ENCODE measurements at regions not wholly inside any gene's neighbourhood (a gene's known extent, or its start where the extent isn't known, plus 50 kb on each side); places are given as distances from the start of the nearest gene placed in this dataset.

DNA sequence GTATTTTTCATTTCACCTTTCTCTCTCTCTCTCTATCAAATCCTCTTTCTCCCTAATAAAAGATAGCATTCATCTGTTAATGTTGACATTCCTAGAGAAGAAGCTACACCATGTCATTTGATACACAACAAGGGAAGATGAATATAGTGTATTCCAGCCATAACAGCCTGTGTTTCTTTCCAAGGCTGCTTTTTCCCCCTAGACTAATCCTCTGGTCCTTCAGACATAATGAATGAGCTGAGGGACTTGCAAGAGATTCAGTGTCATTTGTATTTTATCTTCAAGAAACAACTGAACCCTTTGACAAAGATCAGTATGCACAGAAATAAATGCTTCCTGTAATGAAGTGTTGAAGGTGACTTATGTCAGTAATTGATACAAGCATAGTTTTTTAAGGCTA is 284.0 kb upstream of the NXPH2 start:
- no peak for TF ChIP-seq GATA3 (IDR thresholded peaks at IDR 0.05; ENCODE audit: low read depth, low read length)
- TF ChIP-seq GATA2 (IDR thresholded peaks at IDR 0.05; ENCODE audit: low read depth, low read length) = no peak

GRCh38 chr2:139059617-139060016 is 279.4 kb upstream of the NXPH2 start:
- TF ChIP-seq GATA3 (IDR thresholded peaks at IDR 0.05; ENCODE audit: low read depth, low read length) (no peak), GATA2 (IDR thresholded peaks at IDR 0.05; ENCODE audit: low read depth, low read length) (no peak)

DNA sequence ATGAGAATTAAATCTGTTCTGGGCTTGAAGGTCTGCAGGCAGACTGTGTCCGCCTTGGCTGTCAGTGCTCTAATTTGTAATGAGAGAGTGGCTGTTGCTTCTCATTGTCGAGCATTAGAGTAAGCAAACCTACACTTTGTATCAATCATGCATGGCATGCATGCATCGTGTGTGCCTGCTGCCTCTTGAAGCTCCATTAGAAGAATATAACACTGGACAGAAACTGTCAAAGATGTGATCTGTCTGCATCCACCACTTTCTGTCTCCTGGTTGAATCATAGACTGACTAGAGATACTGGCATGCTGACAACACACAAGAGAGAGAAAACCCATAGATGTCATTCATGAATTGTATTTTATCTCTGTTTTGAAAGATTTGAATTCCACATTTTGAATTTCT is 275.0 kb upstream of the NXPH2 start:
- TF ChIP-seq GATA2 (IDR thresholded peaks at IDR 0.05; ENCODE audit: low read depth, low read length) = peak; percentile 23; the same call in 1 of the 2 replicates
- no peak for TF ChIP-seq GATA3 (IDR thresholded peaks at IDR 0.05; ENCODE audit: low read depth, low read length)

GRCh38 chr2:139048017-139048416 is 267.8 kb upstream of the NXPH2 start:
- TF ChIP-seq GATA2 (IDR thresholded peaks at IDR 0.05; ENCODE audit: low read depth, low read length) = no peak
- TF ChIP-seq GATA3 (IDR thresholded peaks at IDR 0.05; ENCODE audit: low read depth, low read length) = no peak

DNA sequence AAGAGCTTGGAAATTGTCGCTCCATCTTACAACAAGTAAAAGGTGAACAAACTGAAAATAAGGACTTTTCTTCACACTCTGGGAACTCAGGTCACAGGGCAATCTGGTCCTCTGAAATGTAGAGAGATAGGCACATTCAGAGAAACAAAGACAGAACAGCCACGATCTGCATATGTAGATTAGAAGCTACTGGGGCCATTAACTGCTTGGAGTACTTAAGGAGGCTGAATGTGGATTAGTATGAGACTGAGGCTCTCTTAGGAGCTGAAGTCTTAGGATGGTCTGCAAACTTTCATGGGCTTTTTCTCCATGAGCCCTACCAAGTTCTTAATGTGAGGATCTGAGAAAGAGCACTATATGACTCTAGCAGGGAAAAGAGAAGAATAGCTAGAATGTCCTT is 265.3 kb upstream of the NXPH2 start:
- no peak for TF ChIP-seq GATA3 (IDR thresholded peaks at IDR 0.05; ENCODE audit: low read depth, low read length)
- no peak for TF ChIP-seq GATA2 (IDR thresholded peaks at IDR 0.05; ENCODE audit: low read depth, low read length)

DNA sequence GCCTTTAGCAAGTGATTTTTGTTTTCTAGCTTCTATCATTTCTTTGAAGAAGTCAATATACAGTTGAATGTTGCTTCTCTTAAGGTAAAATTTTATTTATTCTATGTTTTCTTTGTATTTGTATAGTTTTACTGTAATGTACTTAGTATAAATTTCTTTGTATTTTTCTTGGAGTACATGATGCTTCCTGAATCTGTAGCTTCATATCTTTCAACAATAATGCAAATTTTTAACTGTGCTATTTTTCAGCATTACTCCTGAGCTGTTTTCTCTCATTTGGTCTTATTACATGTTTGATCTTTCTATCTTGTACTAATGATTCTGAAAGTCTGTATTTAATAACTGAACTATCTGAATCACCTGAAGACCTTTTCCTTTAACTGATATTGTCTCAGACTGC is 253.9 kb upstream of the NXPH2 start:
- TF ChIP-seq GATA3 (IDR thresholded peaks at IDR 0.05; ENCODE audit: low read depth, low read length) = no peak
- no peak for TF ChIP-seq GATA2 (IDR thresholded peaks at IDR 0.05; ENCODE audit: low read depth, low read length)

DNA sequence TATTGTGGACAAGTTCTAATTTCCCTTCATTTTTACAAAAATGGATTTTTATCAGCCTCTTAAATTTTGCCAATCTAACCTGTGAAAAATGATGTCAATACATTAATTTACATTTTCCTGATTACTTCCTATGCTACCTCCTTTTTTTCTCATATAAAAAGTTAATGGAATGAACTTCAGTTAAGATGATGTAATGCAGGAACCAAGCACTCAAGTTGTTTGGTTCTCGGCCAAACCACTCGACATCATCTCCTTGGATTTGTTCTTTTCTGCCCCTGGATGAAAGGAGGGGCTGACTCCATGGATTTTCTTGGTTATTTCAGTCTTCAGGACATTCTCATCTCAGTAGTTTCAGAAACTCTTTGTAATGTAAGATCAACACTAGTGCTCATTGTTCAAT is 253.1 kb upstream of the NXPH2 start:
- TF ChIP-seq GATA3 (IDR thresholded peaks at IDR 0.05; ENCODE audit: low read depth, low read length) = no peak
- no peak for TF ChIP-seq GATA2 (IDR thresholded peaks at IDR 0.05; ENCODE audit: low read depth, low read length)

DNA sequence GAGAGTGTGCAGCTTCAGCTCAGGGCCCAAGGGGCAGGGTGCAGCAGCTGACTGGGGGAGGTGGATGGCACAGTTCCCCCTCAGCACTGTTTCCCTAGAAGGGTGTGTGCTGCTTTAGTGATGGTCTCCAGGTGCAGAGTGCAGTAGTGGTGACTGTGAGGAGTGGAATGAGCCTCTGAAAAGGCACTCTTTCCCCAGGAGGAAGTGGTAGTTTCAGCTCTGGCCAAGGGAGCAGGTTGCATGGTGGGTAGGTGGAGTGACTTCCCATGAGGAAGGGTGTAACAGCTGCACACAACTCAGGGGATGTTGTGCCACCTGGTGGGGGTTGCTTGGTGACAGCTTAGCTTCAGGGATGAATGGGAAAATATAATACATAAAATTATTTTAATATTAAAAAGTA is 251.5 kb upstream of the NXPH2 start:
- TF ChIP-seq GATA2 (IDR thresholded peaks at IDR 0.05; ENCODE audit: low read depth, low read length) = no peak
- no peak for TF ChIP-seq GATA3 (IDR thresholded peaks at IDR 0.05; ENCODE audit: low read depth, low read length)

- TF ChIP-seq GATA2 (IDR thresholded peaks at IDR 0.05; ENCODE audit: low read depth, low read length) (no peak), GATA3 (IDR thresholded peaks at IDR 0.05; ENCODE audit: low read depth, low read length) (no peak)
Observed at GRCh38 chr2:139020287-139020686, 240.1 kb upstream of the NXPH2 start.

DNA sequence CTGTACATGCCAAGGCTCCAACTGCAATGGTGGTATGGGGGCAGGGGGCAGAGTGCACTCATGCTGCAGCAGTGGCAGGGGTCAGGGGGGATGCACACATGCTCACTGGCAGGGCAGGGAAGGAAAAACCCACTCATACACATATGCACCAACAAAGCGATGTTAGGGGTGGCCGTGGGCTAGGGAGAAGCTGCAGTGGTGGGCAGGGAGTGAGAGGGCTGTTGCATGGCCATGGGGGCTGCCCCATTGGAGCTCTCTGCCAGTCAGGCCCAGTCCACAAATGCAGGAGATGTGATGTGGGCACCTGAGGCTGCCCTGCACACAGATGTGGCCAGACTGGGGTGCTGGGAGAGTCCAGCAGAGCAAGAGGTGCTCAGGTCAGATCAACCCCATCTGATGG is 238.1 kb upstream of the NXPH2 start:
- TF ChIP-seq GATA3 (IDR thresholded peaks at IDR 0.05; ENCODE audit: low read depth, low read length) (no peak), GATA2 (IDR thresholded peaks at IDR 0.05; ENCODE audit: low read depth, low read length) (no peak)

GRCh38 chr2:139007130-139007529 is 226.9 kb upstream of the NXPH2 start:
- TF ChIP-seq GATA2 (IDR thresholded peaks at IDR 0.05; ENCODE audit: low read depth, low read length) = no peak
- TF ChIP-seq GATA3 (IDR thresholded peaks at IDR 0.05; ENCODE audit: low read depth, low read length) = no peak

DNA sequence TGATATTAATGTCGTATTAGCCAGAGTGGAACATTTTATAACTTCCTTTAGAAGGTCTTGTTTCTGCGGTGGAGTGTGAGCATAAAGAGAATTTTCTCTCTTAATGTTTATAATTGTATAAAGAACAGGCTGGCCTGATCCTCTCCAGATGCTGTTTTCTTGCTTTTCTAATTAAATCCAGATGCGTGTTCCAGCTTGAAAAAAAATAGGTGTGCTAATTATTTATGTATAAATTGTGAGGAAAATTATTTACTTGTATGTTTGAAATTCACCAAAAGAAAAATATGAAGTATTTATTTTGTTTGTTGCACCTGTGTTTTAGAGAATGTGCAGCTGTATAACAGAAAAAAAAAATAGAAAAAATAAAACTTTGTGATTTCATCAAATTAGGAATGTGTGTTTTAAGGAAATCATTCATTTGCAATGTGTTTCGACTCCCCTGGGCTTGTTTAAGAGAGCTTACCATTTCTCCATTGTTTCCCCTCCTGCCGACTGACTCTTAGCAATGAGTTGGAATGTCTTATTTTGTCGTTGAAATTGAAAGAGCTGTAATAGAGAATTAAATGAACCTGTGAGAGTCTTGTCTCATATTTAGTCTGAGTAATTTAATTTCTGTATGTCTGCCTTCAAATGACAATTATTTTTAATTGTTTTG is 220.1 kb upstream of the NXPH2 start:
- TF ChIP-seq GATA2 (IDR thresholded peaks at IDR 0.05; ENCODE audit: low read depth, low read length) (no peak), GATA3 (IDR thresholded peaks at IDR 0.05; ENCODE audit: low read depth, low read length) (no peak)

DNA sequence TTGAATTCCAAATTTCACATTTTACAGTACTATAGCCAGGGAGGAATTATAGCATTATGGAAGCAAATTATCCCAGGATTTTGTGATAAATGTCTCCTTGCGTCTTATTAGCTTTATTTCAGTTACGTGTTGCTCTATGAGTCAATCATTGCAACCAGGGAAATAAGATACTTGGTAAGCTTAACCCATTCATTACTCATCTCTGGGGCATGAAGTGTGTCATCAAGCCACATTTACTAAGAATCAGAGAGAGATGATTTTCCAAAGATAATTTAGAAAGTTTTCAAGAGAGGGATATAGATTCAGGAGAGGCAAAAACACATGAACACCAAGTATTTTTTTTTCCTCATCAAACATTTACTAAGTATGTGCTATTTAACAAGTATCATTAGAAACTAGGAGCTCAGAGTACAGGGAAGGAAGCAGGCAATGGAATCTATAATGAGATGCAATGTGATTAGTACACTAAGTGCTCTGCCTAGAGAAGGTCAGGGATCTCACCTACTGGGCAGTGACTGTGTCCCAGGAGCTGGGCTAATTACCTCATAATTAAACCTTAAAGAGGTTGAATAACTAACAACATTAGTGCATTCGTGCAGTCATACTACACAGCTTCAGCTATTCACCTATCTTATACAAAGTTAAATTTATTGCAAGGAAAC is 217.8 kb upstream of the NXPH2 start:
- no peak for TF ChIP-seq GATA2 (IDR thresholded peaks at IDR 0.05; ENCODE audit: low read depth, low read length)
- TF ChIP-seq GATA3 (IDR thresholded peaks at IDR 0.05; ENCODE audit: low read depth, low read length) = no peak

- TF ChIP-seq GATA2 (IDR thresholded peaks at IDR 0.05; ENCODE audit: low read depth, low read length) (no peak), GATA3 (IDR thresholded peaks at IDR 0.05; ENCODE audit: low read depth, low read length) (no peak)
Observed at GRCh38 chr2:138997346-138997745, 217.2 kb upstream of the NXPH2 start.

DNA sequence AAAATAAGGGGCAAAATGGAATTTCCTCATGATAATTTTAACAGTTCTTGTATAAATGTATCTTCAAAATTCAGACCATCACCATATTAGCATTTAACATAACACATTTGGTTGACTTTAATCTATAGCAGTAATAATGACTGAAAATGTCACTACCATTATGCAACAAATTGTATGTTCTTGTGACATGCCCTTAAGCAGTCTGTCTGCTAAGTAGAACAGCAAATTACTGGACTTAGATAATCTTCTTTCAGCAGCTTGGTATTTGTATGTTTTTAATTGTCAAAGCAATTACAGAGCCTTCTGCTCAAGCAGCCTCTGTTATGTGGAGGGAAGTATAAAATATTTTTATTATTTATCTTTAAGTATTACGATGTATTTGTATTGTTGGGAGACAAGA is 214.3 kb upstream of the NXPH2 start:
- TF ChIP-seq GATA2 (IDR thresholded peaks at IDR 0.05; ENCODE audit: low read depth, low read length) (no peak), GATA3 (IDR thresholded peaks at IDR 0.05; ENCODE audit: low read depth, low read length) (no peak)
